GM12878 (cell line): ENCODE measurements at regions not wholly inside any gene's neighbourhood (a gene's known extent, or its start where the extent isn't known, plus 50 kb on each side); places are given as distances from the start of the nearest gene placed in this dataset.

Experiments used
- ATAC-seq: fragments of 200-7000 bp; cut with Tn5 transposase; 3 replicates; pipeline ENCODE4 v1.9.1; 2020; ENCODE audit warnings: mild to moderate bottlenecking, moderate library complexity
- BruUV-seq: library from RNA; stranded (reverse); fragments of 400-500 nt; replicated peaks from 2 replicates; lab custom pipeline; 2021; lab: Mats Ljungman, UMichigan
- CTCF ChIA-PET: fragments of 300-600 bp; sonication (Branson Sonifier 250); formaldehyde crosslinking; extraction: SDS; loops from one replicate; lab custom pipeline; 2021; ENCODE audit warnings: inconsistent platforms; lab: Yijun Ruan, JAX
- POLR2A ChIA-PET: fragments of 350-600 bp; formaldehyde crosslinking; extraction: SDS; loops from one replicate; lab custom pipeline; 2021; ENCODE audit warnings: inconsistent platforms; lab: Charles Lee
- RAD21 ChIA-PET: fragments of 300-600 bp; sonication (Branson Sonifier 250); formaldehyde crosslinking; loops from one replicate; lab custom pipeline; 2023; ENCODE audit warnings: antibody characterized with exemption; ENCODE audit not compliant: unreplicated experiment; lab: Charles Lee
- SMC1A ChIA-PET: fragments of 300-600 bp; sonication (Branson Sonifier 250); formaldehyde crosslinking; loops from one replicate; lab custom pipeline; 2023; ENCODE audit not compliant: unreplicated experiment, uncharacterized antibody; lab: Charles Lee
- DNase-seq: peaks from one replicate; pipeline ENCODE4 v3.0.0-alpha.2; 2011; ENCODE audit warnings: low read depth, low spot score
- FAIRE-seq: peaks from 3 replicates; lab custom pipeline; 2011; peaks lifted over from hg19 to GRCh38; lab: Jason Lieb, UNC
- H2AFZ ChIP-seq: 2 replicates; pipeline ENCODE4 v1.6.0; 2011; ENCODE audit warnings: low read depth, low read length, control low read depth; ENCODE audit not compliant: control insufficient read depth
- H3K27ac ChIP-seq: 2 replicates; pipeline ENCODE4 v1.5.1; 2011; ENCODE audit warnings: control low read depth; ENCODE audit not compliant: control insufficient read depth, insufficient read depth
- H3K27me3 ChIP-seq, 2 experiments: replicated peaks in 1 of 2; 2 replicates each; pipeline versions ENCODE4 v1.6.0 to v1.6.1; 2011; ENCODE audit warnings: low read length in 1 of 2; ENCODE audit not compliant: control insufficient read depth in 2 of 2, insufficient read depth in 2 of 2
- H3K36me3 ChIP-seq, 2 experiments: 2 replicates each; pipeline ENCODE4 v1.5.1; 2011; ENCODE audit warnings: low read length in 1 of 2; ENCODE audit not compliant: control insufficient read depth in 2 of 2, insufficient read depth in 2 of 2
- H3K4me1 ChIP-seq: 2 replicates; pipeline ENCODE4 v1.6.1; 2011; ENCODE audit warnings: mild to moderate bottlenecking, low read length, moderate library complexity, mixed read lengths; ENCODE audit not compliant: control insufficient read depth, insufficient read depth
- H3K4me2 ChIP-seq: 2 replicates; pipeline ENCODE4 v1.6.0; 2011; ENCODE audit warnings: control low read depth; ENCODE audit not compliant: control insufficient read depth, insufficient read depth
- H3K4me3 ChIP-seq: fragments of 200-600 bp; sonication (generic); 2 replicates; pipeline ENCODE4 v1.5.1; 2016
- H3K79me2 ChIP-seq: 2 replicates; pipeline ENCODE4 v1.6.0; 2011; ENCODE audit warnings: low read length; ENCODE audit not compliant: control insufficient read depth, insufficient read depth
- H3K9ac ChIP-seq: 2 replicates; pipeline ENCODE4 v1.8.0; 2011; ENCODE audit warnings: low read length, control low read depth, mixed read lengths; ENCODE audit not compliant: control insufficient read depth, insufficient read depth
- H3K9me3 ChIP-seq: replicated peaks from 3 replicates; pipeline ENCODE4 v1.5.1; 2011; ENCODE audit warnings: mild to moderate bottlenecking, low read length; ENCODE audit not compliant: control insufficient read depth, insufficient read depth
- H4K20me1 ChIP-seq: 2 replicates; pipeline ENCODE4 v1.6.0; 2011; ENCODE audit not compliant: control insufficient read depth, insufficient read depth
- CREM ChIP-seq: IDR thresholded peaks from 2 replicates; pipeline ENCODE4 v1.6.1; 2014; ENCODE audit warnings: antibody characterized with exemption, low read depth
- FOXM1 ChIP-seq: IDR thresholded peaks from 2 replicates; pipeline ENCODE4 v1.6.1; 2012; ENCODE audit warnings: low read depth, mild to moderate bottlenecking, inconsistent platforms, low read length, moderate library complexity
- MAX ChIP-seq: IDR thresholded peaks from 2 replicates; pipeline ENCODE4 v1.6.1; 2012; ENCODE audit warnings: low read depth, low read length, improper control_type of control experiment
- STAT1 ChIP-seq: fragments of 450-650 bp; conservative IDR thresholded peaks from 2 replicates; pipeline ENCODE4 v1.6.1; 2014; ENCODE audit warnings: antibody characterized with exemption, mild to moderate bottlenecking
- TAF1 ChIP-seq: IDR thresholded peaks from 2 replicates; pipeline ENCODE4 v1.6.1; 2011; ENCODE audit warnings: mild to moderate bottlenecking, low read depth, low read length, borderline replicate concordance
- WGBS: methylation state at CpG from one replicate; pipeline ENCODE4 v1.1.6; 2016; ENCODE audit warnings: low lambda C conversion rate; ENCODE audit not compliant: insufficient replicate concordance, insufficient coverage; ENCODE audit errors: missing lambda C conversion rate; 5-methylcytosine and 5-hydroxymethylcytosine counted together
- in situ Hi-C: fragments of 300-500 bp; cut with MboI; formaldehyde crosslinking; loops from 9 replicates; pipeline ENCODE4 v1.14.3; 2018; ENCODE audit warnings: mixed read lengths
- intact Hi-C: fragments of 100-400 bp; cut with micrococcal nuclease; formaldehyde crosslinking; loops from one replicate; pipeline ENCODE4 v1.14.2; 2022; ENCODE audit not compliant: unreplicated experiment
- TF ChIP-seq, protein P1 (sequence below), 3 experiments: IDR thresholded peaks in 2 of 3; conservative IDR thresholded peaks in 1 of 3; 2 replicates each; pipeline ENCODE4 v1.5.1; 2011; ENCODE audit warnings: low read depth in 3 of 3, low read length in 3 of 3, mild to moderate bottlenecking in 3 of 3, control low read depth in 2 of 3, moderate library complexity in 2 of 3, inconsistent platforms in 1 of 3, mixed read lengths in 1 of 3; ENCODE audit not compliant: control insufficient read depth in 2 of 3, insufficient read depth in 1 of 3; ENCODE audit errors: extremely low read depth in 1 of 3

DNA sequence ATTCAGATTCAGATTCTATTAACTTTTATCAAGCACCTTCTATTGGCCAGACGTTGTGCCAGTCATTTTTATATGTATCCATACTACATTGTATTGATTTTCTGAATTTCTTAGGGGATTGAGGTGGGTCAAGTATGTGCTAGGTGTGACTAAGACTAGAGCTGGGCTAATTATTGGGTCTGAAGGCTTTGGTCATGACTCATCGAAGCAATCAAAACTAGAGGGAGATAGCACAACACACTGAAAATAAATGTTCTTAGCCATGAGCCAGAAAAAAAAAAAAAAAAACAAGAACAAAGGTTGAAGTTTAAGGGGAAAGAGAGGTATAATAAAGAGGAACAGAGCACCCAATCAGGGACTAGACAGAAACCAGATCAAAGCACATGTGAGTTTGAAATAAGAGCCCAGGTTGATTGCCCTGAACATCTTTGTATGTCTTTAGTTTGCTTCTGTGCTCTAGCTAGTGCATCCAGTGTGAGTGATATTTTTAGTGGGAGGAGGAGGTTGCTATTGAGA, 171.6 kb upstream of the FOXP2 start:
- ATAC-seq: no peak
- ChIA-PET RAD21 (no interaction called here), POLR2A (no interaction called here), CTCF (no interaction called here), SMC1A (interaction anchor here (0.6 kb wide), 1 partner anchor 56 kb away, joined by 3 read pairs; no protein-coding TSS in a partner anchor)
- no TSS peak for BruUV-seq
- intact Hi-C loops: no loop called here
- Histone ChIP-seq H3K36me3 (no peaks in the 10 kb centered on the region), H3K9ac (no peak overlapping the region), H4K20me1 (no peaks in the 10 kb centered on the region), H3K79me2 (no peaks in the 10 kb centered on the region), H3K27me3 (no peaks in the 10 kb centered on the region), H3K9me3 (no peaks in the 10 kb centered on the region), H3K4me3 (no peak overlapping the region), H3K4me2 (no peak overlapping the region), H2AFZ (no peak overlapping the region), H3K4me1 (no peaks in the 10 kb centered on the region), H3K27ac (no peak overlapping the region)
- FAIRE-seq: no peak
- in situ Hi-C loops: no loop called here
- TF ChIP-seq CREM: no peak
- TF ChIP-seq TAF1: no peak
- TF ChIP-seq MAX: no peak
- TF ChIP-seq, protein P1, sequence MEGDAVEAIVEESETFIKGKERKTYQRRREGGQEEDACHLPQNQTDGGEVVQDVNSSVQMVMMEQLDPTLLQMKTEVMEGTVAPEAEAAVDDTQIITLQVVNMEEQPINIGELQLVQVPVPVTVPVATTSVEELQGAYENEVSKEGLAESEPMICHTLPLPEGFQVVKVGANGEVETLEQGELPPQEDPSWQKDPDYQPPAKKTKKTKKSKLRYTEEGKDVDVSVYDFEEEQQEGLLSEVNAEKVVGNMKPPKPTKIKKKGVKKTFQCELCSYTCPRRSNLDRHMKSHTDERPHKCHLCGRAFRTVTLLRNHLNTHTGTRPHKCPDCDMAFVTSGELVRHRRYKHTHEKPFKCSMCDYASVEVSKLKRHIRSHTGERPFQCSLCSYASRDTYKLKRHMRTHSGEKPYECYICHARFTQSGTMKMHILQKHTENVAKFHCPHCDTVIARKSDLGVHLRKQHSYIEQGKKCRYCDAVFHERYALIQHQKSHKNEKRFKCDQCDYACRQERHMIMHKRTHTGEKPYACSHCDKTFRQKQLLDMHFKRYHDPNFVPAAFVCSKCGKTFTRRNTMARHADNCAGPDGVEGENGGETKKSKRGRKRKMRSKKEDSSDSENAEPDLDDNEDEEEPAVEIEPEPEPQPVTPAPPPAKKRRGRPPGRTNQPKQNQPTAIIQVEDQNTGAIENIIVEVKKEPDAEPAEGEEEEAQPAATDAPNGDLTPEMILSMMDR (IDR thresholded peaks at IDR 0.05 in 2 of 3, conservative IDR thresholded peaks at IDR 0.05 in 1 of 3; ENCODE audit: control insufficient read depth in 2 of 3, extremely low read depth in 1 of 3, insufficient read depth in 1 of 3, low read depth in 3 of 3, low read length in 3 of 3): no peak
- TF ChIP-seq STAT1: no peak
- TF ChIP-seq FOXM1: no peak
- 0% methylated on average over 2 of the region's 2 CpGs for WGBS
- DNase-seq: no peak
